ENCODE measurements at regions not wholly inside any gene's neighbourhood (a gene's known extent, or its start where the extent isn't known, plus 50 kb on each side); places are given as distances from the start of the nearest gene placed in this dataset.
A peak's percentile ranks its signal among the peaks of the same experiment; 100 is the strongest.

DNA sequence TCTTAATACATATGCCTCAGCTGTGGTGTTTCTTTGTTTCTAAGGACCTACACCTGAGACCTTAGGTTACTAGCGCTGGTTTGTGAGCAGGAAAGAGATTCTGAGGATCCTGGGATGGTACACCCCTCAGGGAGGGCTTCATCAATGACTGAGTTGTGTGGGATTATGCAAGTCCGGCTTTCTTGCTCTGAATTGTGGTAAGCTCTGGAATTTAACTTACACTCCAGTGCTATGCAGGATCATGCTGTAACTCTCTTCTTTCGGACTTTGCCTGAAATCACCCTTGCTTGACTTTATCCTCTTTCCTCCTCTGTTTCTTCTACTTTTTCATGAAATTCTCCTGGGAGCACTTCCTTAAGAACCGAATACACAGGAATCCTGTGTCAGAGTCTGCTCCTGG, 431.5 kb upstream of the BOD1L1 start:
- DNase-seq: peak; percentile 17

DNA sequence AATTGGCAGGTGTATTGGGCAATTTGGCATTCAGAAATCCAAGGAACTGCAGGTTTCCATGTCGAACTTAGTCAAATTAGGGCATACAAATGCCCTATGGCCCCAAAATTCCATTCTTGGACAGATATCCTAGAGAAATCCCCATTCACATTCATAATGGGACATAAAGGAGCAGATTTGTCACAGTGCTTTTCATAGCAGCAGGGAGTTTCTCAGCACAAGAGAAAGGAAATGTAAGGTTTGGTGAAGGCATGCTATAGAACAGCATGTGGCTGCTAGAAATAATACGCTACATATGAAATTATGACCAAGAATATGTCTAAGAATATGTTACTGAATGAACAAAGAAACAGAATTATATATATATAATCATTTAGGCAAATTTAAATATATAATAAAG, 437.5 kb upstream of the BOD1L1 start:
- no peak for DNase-seq

DNA sequence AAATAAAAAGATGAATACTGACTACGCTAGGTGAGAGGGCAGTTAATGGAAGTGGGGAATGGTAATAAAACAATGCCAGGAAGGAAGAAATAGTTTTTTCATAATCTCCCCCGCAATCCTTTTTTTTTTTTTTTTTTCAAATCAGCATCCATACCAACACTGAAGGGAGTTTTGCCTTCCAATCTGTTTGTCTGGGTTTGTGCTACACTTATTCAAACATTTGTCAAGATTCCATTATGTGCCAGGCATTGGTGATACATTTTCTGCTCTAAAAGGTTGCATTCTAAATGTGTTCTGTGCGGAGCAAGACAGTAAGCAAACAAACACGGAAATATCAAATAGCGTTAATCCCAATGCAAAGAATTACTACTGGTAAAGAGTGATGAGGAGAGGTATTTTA, 437.9 kb upstream of the BOD1L1 start:
- DNase-seq: no peak

DNA sequence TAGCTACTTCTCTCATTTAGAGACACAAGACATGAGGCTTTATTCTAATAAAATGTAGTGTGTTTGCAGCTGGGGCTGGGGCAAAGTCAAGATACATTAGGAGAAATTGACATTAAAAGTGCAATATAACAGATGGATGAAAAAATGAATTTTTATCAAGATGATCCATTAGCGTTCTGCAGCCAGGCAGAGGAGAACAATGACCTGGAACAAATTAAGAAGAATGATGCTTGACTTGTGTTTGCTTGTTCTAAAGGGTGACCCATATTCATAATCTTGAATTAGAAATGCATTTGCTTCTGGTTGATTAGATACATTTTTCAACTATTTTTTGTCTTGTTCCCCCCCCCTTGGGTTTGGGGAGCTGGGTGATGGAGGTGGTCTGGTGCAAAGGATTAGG, 439.5 kb upstream of the BOD1L1 start:
- no peak for DNase-seq

- no peak for DNase-seq
Measured at GRCh38 chr4:14069886-14070285, 442.4 kb upstream of the BOD1L1 start.

GRCh38 chr4:14070289-14070880, 442.9 kb upstream of the BOD1L1 start:
- DNase-seq: no peak

DNA sequence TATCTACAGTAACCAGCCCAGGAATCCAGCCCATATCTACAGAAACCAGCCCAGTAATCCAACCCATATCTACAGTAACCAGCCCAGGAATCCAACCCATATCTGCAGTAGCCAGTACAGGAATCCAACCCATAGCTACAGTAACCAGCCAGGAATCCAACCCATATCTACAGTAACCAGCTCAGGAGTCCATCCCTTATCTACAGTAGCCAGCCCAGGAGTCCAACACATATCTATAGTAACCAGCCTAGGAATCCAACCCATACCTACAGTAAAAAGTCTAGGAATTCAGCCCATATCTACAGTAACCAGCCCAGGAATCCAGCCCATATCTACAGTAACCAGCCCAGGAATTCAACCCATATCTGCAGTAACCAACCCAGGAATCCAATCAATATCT, 445.0 kb upstream of the BOD1L1 start:
- no peak for DNase-seq

DNA sequence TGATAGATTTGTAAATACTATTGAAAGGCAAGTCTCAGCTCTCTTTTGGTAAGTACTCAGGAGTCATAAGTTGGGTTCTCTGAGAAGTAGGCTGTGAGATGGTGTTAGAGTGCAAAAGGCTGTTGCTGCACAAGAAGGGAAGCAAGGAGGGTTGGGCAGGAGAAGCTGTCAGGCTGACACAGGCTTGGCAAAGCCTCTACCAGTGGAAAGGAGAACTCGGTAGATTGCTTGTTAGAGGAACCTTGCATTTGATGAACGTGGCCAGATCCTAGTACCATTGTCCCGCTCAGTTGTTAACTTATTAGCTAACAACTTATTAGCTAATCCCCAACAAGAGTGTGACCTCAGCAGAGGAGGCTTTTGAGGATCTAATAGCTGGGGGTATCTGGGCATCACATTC, 449.3 kb upstream of the BOD1L1 start:
- DNase-seq: no peak

GRCh38 chr4:14078326-14078725, 450.8 kb upstream of the BOD1L1 start:
- no peak for DNase-seq

DNA sequence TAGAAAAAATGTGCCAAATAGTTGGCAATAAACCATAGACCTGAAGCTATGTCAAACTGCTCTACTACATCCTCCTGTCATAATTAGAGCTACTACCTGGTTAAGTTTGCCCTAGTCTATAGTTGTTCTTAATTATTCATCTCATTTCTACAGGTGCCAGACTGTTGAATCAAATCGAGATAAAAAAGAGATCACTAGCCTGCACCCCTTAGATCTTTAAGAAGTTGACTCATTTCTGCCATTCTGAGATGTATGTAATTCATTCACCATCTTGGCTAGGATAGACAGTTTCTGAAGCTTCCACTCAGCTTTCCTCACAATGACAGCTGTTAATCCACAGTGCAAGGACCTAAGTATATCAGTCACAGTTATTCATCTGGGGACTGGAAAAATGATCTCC, 452.1 kb upstream of the BOD1L1 start:
- no peak for DNase-seq

- no peak for DNase-seq
Measured at GRCh38 chr4:14083150-14083549, 455.6 kb upstream of the BOD1L1 start.

DNA sequence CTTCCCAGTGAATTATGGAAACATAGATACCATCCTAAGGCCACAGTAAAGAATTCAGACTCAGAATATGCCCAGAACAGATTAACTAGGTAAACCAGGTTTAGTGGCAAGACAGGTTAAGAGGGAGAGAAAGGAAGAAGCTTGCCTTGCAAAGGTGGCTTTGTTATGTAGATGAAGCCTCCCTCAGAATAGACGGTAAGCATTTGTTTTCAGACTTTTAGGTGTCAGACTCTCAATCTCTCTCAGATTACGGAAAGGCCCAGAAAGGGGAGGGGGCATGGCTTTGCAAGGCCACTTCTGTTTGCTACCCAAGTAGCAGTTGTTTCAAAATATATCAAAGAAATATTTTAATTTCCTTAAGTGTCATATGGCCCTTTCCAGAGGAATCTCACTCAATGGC, 457.1 kb upstream of the BOD1L1 start:
- DNase-seq: no peak

- no peak for DNase-seq
Measured at GRCh38 chr4:14087459-14087858, 459.9 kb upstream of the BOD1L1 start.

- DNase-seq: no peak
Measured at GRCh38 chr4:14087921-14088320, 460.4 kb upstream of the BOD1L1 start.

- DNase-seq: no peak
Measured at GRCh38 chr4:14091531-14091930, 464.0 kb upstream of the BOD1L1 start.

DNA sequence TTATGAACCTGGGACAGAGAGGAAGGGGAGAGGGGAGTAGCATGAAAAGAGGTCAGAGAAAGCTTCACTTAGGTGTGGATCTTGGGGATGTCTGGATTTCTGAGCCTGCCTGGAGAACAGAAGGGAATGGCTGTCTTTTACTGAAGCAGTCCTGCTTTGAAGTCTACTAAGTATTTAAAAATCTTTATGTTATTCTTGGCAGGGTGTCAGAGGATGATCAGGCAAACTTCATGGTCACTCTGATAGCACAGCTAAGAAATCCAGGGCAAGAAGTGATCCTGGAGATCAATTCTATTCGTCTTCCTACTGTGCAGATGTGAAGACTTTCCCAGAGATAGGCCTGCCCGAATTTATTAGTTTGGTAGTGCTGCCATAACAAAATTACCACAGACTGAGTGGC, 464.4 kb upstream of the BOD1L1 start:
- DNase-seq: no peak

DNA sequence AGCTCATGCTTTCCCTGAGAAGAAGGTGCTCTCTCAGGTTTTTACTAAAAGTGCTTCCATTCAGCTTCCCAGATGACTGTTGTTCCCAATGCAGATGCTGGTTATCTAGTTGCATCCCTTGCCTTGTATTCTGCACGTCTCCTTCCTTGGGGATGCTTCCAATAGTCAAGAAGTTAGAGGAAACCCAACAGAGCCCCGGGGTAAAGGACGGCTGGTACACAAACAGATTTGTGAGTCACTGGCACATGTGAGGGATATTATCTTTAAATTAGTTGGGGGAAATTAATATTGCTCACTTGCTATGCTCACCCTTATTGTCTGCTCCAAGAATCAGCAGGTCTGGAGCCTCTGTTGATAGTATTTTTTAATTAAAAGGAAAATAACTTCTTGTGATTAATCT, 465.2 kb upstream of the BOD1L1 start:
- no peak for DNase-seq

- peak; percentile 15 for DNase-seq
Measured at GRCh38 chr4:14095831-14096230, 468.3 kb upstream of the BOD1L1 start.

DNA sequence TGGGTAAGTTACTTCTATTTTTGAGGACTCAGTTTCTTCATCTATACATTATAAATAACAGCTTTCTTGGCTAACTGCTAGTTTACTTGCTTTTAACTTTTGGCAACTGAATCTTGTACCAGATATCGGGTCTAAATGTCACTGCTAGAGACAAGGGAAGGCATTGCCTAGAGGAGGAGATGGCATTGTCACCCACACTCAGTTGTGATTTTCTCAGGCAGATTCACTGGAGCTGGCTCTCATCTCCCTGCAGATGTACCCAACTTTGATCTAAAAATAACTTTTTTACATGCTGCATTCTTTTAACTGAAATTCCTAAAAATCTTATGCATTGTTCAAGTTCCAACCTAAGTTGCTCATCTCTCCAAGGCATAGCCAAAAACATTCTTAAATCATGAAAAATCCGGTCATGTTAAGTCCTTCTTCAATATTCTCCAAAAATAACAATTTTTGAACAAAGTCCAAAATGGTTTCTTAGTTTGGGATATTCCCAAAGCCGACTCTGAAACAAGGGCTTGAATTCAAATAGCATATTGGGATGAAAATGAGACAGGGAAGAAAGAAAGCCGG, 469.0 kb upstream of the BOD1L1 start:
- DNase-seq: peak; percentile 83

GRCh38 chr4:14100349-14100748, 472.8 kb upstream of the BOD1L1 start:
- DNase-seq: no peak

GRCh38 chr4:14110407-14110806, 482.9 kb upstream of the BOD1L1 start:
- DNase-seq: peak; percentile 57

DNA sequence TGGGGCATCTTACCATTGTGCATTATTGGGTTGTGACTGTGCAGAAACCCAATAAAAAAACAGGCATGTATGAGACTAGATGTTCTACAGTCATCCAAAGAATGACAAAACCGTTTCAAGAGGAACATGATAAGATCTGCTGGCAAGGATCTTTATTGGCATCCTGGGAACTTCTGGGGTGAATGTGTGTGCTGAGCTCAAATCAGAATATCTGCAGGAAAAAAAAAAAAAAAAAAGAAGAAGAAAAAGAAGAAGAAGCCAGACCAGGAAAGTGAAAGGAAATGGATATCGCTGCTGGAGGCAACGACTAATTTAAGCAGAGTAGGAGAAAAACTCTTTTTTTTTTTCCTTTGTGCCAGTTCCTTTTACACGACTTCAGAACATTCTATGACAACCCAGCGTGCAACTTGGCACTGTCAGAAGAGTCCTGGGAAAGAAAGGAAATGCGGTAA, 484.2 kb upstream of the BOD1L1 start:
- DNase-seq: peak; percentile 67

GRCh38 chr4:14115106-14115505, 487.6 kb upstream of the BOD1L1 start:
- DNase-seq: no peak

DNA sequence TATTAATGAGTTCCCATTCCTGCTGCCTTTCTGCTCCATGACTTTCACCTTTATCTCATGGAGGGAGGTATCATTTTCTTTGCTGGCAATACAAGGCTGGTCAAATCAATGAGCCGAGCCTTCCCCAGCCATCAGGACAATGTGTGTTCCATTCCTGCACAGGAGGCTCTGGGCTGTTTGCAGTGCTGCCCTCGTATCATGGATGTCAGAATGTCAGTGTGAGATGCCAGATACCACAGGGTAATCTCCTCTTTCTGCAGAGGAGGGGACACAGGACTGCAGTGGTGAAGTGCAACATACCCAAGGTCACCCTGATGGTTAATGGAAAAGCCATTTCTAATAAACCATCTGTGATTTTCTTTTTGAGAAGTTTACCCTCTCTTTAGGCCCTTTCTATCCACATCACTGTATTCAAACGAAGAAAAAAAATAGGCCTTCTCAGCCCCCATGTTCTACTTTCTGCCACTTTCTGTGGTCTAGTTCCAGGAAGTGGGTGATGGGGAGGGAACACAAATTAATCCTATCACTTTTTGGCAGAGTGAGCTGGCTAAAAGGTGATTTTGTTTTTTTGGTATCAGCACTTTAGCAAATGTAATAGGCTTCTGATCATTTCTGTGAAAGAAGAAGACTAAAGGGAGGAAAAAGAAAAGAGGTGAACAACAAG, 490.2 kb upstream of the BOD1L1 start:
- DNase-seq: no peak

GRCh38 chr4:14124816-14125215, 497.3 kb upstream of the BOD1L1 start:
- DNase-seq: no peak
